A549 (cell line): ENCODE measurements at regions not wholly inside any gene's neighbourhood (a gene's known extent, or its start where the extent isn't known, plus 50 kb on each side); places are given as distances from the start of the nearest gene placed in this dataset.
A peak's percentile ranks its signal among the peaks of the same experiment; 100 is the strongest.

Experiments
- ATAC-seq, 2 experiments: fragments of 200-7000 bp in 1 of 2; fragments of >200 bp in 1 of 2; cut with Nextera tagmentation in 1 of 2; cut with Tn5 transposase in 1 of 2; 3 replicates each; pipeline versions ENCODE4 v1.8.0 to v1.9.1; 2018 to 2020; ENCODE audit warnings: mild to moderate bottlenecking in 1 of 2, moderate library complexity in 1 of 2
- CTCF ChIA-PET: fragments of 300-600 bp; sonication (Branson Sonifier 250); formaldehyde crosslinking; extraction: SDS; loops from one replicate; lab custom pipeline; 2021; ENCODE audit warnings: antibody characterized with exemption, inconsistent platforms; lab: Yijun Ruan, JAX
- POLR2A ChIA-PET: fragments of 350-600 bp; formaldehyde crosslinking; extraction: SDS; loops from one replicate; lab custom pipeline; 2021; ENCODE audit warnings: antibody characterized with exemption, inconsistent platforms; lab: Yijun Ruan, JAX
- DNase-seq, 2 experiments: peaks; one replicate each; pipeline versions ENCODE4 v3.0.0 to v3.0.0-alpha.2; 2011 to 2016; ENCODE audit warnings: low read depth in 1 of 2, low spot score in 1 of 2
- FAIRE-seq: peaks from 2 replicates; lab custom pipeline; 2011; peaks lifted over from hg19 to GRCh38; lab: Jason Lieb, UNC
- H3K27ac ChIP-seq, 2 experiments: fragments of >200 bp; sonication (Bioruptor Twin); formaldehyde crosslinking; 3 replicates each; pipeline ENCODE4 v1.5.1; 2016 to 2017
- H3K4me1 ChIP-seq: fragments of >200 bp; sonication (Bioruptor Twin); formaldehyde crosslinking; 3 replicates; pipeline ENCODE4 v1.6.1; 2016
- H3K4me2 ChIP-seq: fragments of >200 bp; sonication (Bioruptor Twin); formaldehyde crosslinking; 3 replicates; pipeline ENCODE4 v1.6.1; 2016
- H3K4me3 ChIP-seq: fragments of >200 bp; sonication (Bioruptor Twin); formaldehyde crosslinking; 3 replicates; pipeline ENCODE4 v1.5.1; 2016
- H3K9me3 ChIP-seq: fragments of >200 bp; sonication (Bioruptor Twin); formaldehyde crosslinking; 3 replicates; pipeline ENCODE4 v1.6.1; 2016
- CBX2 ChIP-seq: fragments of 200-600 bp; sonication (generic); IDR thresholded peaks from 2 replicates; pipeline ENCODE4 v1.6.1; 2016; ENCODE audit warnings: low read depth, mild to moderate bottlenecking, borderline replicate concordance
- CEBPB ChIP-seq, 2 experiments: fragments of >200 bp in 1 of 2; sonication (Bioruptor Twin) in 1 of 2; formaldehyde crosslinking in 1 of 2; IDR thresholded peaks; 2 replicates each; pipeline ENCODE4 v1.6.1; 2012 to 2016
- CHD2 ChIP-seq: fragments of 150-350 bp; IDR thresholded peaks from 2 replicates; pipeline ENCODE4 v1.6.1; 2014; ENCODE audit warnings: low read length; ENCODE audit not compliant: partially characterized antibody
- CHD4 ChIP-seq: fragments of 200-600 bp; sonication (generic); IDR thresholded peaks from 2 replicates; pipeline ENCODE4 v1.6.1; 2016; ENCODE audit warnings: antibody characterized with exemption, mild to moderate bottlenecking, borderline replicate concordance
- EHF ChIP-seq: fragments of 250-450 bp; sonication (Bioruptor Pico); IDR thresholded peaks from 2 replicates; pipeline ENCODE4 v1.5.0; 2020; ENCODE audit warnings: mild to moderate bottlenecking
- EP300 ChIP-seq, 2 experiments: fragments of >200 bp; sonication (Bioruptor Twin); formaldehyde crosslinking; IDR thresholded peaks; 2 replicates in 1 of 2; 3 replicates in 1 of 2; pipeline ENCODE4 v1.6.1; 2016 to 2017
- ESRRA ChIP-seq: fragments of 150-350 bp; IDR thresholded peaks from 2 replicates; pipeline ENCODE4 v1.6.1; 2014; ENCODE audit warnings: mild to moderate bottlenecking, low read length, borderline replicate concordance
- FOSB ChIP-seq: fragments of 250-450 bp; sonication (Bioruptor Pico); IDR thresholded peaks from 2 replicates; pipeline ENCODE4 v1.5.0; 2020; ENCODE audit warnings: mild to moderate bottlenecking, moderate library complexity
- FOXS1 ChIP-seq: fragments of 250-450 bp; sonication (Bioruptor Pico); IDR thresholded peaks from 2 replicates; pipeline ENCODE4 v1.5.0; 2020; ENCODE audit warnings: mild to moderate bottlenecking, moderate library complexity
- HDAC2 ChIP-seq: fragments of 200-600 bp; sonication (generic); IDR thresholded peaks from 2 replicates; pipeline ENCODE4 v1.6.1; 2016
- HOXA7 ChIP-seq: fragments of 250-450 bp; sonication (Bioruptor Pico); IDR thresholded peaks from 2 replicates; pipeline ENCODE4 v1.5.0; 2020; ENCODE audit warnings: mild to moderate bottlenecking, moderate library complexity
- JUN ChIP-seq, 2 experiments: fragments of >200 bp; sonication (Bioruptor Twin); formaldehyde crosslinking; IDR thresholded peaks; 2 replicates in 1 of 2; 3 replicates in 1 of 2; pipeline ENCODE4 v1.6.1; 2016 to 2017
- JUNB ChIP-seq: fragments of >200 bp; sonication (Bioruptor Twin); formaldehyde crosslinking; IDR thresholded peaks from 2 replicates; pipeline ENCODE4 v1.6.1; 2016
- KDM1A ChIP-seq: fragments of 200-600 bp; sonication (generic); IDR thresholded peaks from 2 replicates; pipeline ENCODE4 v1.6.1; 2016; ENCODE audit warnings: low read depth, mild to moderate bottlenecking
- KDM5A ChIP-seq: fragments of 200-600 bp; sonication (generic); IDR thresholded peaks from 2 replicates; pipeline ENCODE4 v1.6.1; 2016; ENCODE audit warnings: antibody characterized with exemption, mild to moderate bottlenecking
- NFE2L2 ChIP-seq: fragments of 150-350 bp; conservative IDR thresholded peaks from 2 replicates; pipeline ENCODE4 v1.6.1; 2014; ENCODE audit warnings: low read length
- NPAS2 ChIP-seq: fragments of 250-450 bp; sonication (Bioruptor Pico); IDR thresholded peaks from 2 replicates; pipeline ENCODE4 v1.8.0; 2022; ENCODE audit warnings: mild to moderate bottlenecking, moderate library complexity, borderline replicate concordance
- NR3C1 ChIP-seq: fragments of >200 bp; sonication (Bioruptor Twin); formaldehyde crosslinking; IDR thresholded peaks from 3 replicates; pipeline ENCODE4 v1.6.1; 2017
- PHF8 ChIP-seq: fragments of 200-600 bp; sonication (generic); IDR thresholded peaks from 2 replicates; pipeline ENCODE4 v1.6.1; 2016; ENCODE audit warnings: low read depth, mild to moderate bottlenecking, antibody characterized with exemption, moderate library complexity, borderline replicate concordance
- POLR2A ChIP-seq: IDR thresholded peaks from 2 replicates; pipeline ENCODE4 v1.6.1; 2012; ENCODE audit warnings: mild to moderate bottlenecking, low read length
- POLR2AphosphoS2 ChIP-seq: conservative IDR thresholded peaks from 2 replicates; pipeline ENCODE4 v1.6.1; 2012; ENCODE audit warnings: low read length, improper control_type of control experiment, inconsistent platforms
- RAD21 ChIP-seq, 2 experiments: fragments of >200 bp in 1 of 2; sonication (Bioruptor Twin) in 1 of 2; formaldehyde crosslinking in 1 of 2; IDR thresholded peaks in 1 of 2; conservative IDR thresholded peaks in 1 of 2; 2 replicates in 1 of 2; 3 replicates in 1 of 2; pipeline ENCODE4 v1.6.1; 2012 to 2018; ENCODE audit warnings: inconsistent platforms in 1 of 2
- RCOR1 ChIP-seq: fragments of 150-350 bp; IDR thresholded peaks from 2 replicates; pipeline ENCODE4 v1.6.1; 2014; ENCODE audit warnings: antibody characterized with exemption, low read length, low read depth
- RFX5 ChIP-seq: fragments of 450-650 bp; IDR thresholded peaks from 2 replicates; pipeline ENCODE4 v1.7.1; 2014; ENCODE audit warnings: antibody characterized with exemption, mild to moderate bottlenecking, moderate library complexity
- SMC3 ChIP-seq: fragments of >200 bp; sonication (Bioruptor Twin); formaldehyde crosslinking; IDR thresholded peaks from 3 replicates; pipeline ENCODE4 v1.6.1; 2018; ENCODE audit warnings: inconsistent platforms
- SREBF2 ChIP-seq: fragments of 450-650 bp; IDR thresholded peaks from 2 replicates; pipeline ENCODE4 v1.6.1; 2014; ENCODE audit warnings: mild to moderate bottlenecking, moderate library complexity
- TFCP2L1 ChIP-seq: fragments of 250-450 bp; sonication (Bioruptor Pico); IDR thresholded peaks from 2 replicates; pipeline ENCODE4 v1.5.0; 2021; ENCODE audit warnings: mild to moderate bottlenecking
- TP53 ChIP-seq: fragments of 250-450 bp; sonication (Bioruptor Pico); IDR thresholded peaks from 2 replicates; pipeline ENCODE4 v1.5.0; 2021; ENCODE audit warnings: mild to moderate bottlenecking, moderate library complexity
- ZC3H11A ChIP-seq: fragments of 450-650 bp; IDR thresholded peaks from 2 replicates; pipeline ENCODE4 v1.6.1; 2014; ENCODE audit warnings: antibody characterized with exemption, mild to moderate bottlenecking
- ZNF302 ChIP-seq: fragments of 250-450 bp; sonication (Bioruptor Pico); IDR thresholded peaks from 2 replicates; pipeline ENCODE4 v1.9.0; 2021; ENCODE audit warnings: inconsistent platforms, mild to moderate bottlenecking, moderate library complexity
- ZSCAN20 ChIP-seq: fragments of 250-450 bp; sonication (Bioruptor Pico); IDR thresholded peaks from 2 replicates; pipeline ENCODE4 v1.8.0; 2022; ENCODE audit warnings: mild to moderate bottlenecking, moderate library complexity
- WGBS: methylation state at CpG from one replicate; pipeline ENCODE4 v1.1.6; 2017; ENCODE audit errors: missing lambda C conversion rate; 5-methylcytosine and 5-hydroxymethylcytosine counted together
- TF ChIP-seq, protein P1 (sequence below): IDR thresholded peaks from 2 replicates; pipeline ENCODE4 v1.6.1; 2012
- TF ChIP-seq, protein P2 (sequence below): fragments of >200 bp; sonication (Bioruptor Twin); formaldehyde crosslinking; IDR thresholded peaks from 2 replicates; pipeline ENCODE4 v1.6.1; 2016
- TF ChIP-seq, protein P3 (sequence below): IDR thresholded peaks from 2 replicates; pipeline ENCODE4 v1.6.1; 2012
- TF ChIP-seq, protein P4 (sequence below): fragments of 250-450 bp; sonication (Bioruptor Pico); IDR thresholded peaks from 2 replicates; pipeline ENCODE4 v1.5.0; 2020; ENCODE audit warnings: low read depth, mild to moderate bottlenecking, moderate library complexity
- TF ChIP-seq, protein P5 (sequence below): fragments of >200 bp; sonication (Bioruptor Twin); formaldehyde crosslinking; IDR thresholded peaks from 3 replicates; pipeline ENCODE4 v1.5.1; 2016

DNA sequence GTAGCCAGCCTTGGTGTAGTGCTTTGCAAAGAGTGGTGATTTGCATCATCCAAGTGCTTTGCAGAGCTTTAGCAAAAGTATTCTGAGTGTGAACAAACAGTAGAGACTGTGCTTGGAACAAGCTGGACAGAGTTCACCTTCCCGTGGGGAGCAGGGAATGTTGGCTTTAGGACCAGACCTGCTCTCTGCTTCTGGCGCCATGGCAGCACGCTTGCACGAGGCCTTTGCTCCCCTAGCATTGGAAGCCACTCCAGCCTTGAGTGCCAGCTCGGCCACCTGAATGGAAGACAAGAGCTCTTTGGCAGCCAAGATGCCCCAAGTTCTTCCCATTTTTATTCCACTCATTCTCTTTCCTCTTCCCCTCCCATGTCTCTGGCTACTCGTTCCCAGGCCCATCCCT, 250.8 kb upstream of the OSR1 start:
- ATAC-seq, result no peak
- TF ChIP-seq FOXS1 (no peak), RCOR1 (no peak)
- TF ChIP-seq, all 56 proteins: peak for 0
- H3K4me2 ChIP-seq, result peak overlapping the region; percentile 73; the same call in 2 of the 3 replicates
- no peak overlapping the region for H3K4me3 ChIP-seq
- POLR2A ChIA-PET, result no interaction called here
- H3K9me3 ChIP-seq, result no peaks in the 10 kb centered on the region
- H3K4me1 ChIP-seq, result peaks cover 64% of the 10 kb centered on the region
- DNase-seq (no peak), FAIRE-seq (no peak)
- peak overlapping the region; percentile 92 to 95 for H3K27ac ChIP-seq
- 67% methylated on average over 6 of the region's 6 CpGs for WGBS
- CTCF ChIA-PET, result interaction anchor here (0.9 to 1.4 kb wide), 3 partner anchors 11 to 489 kb away, joined by 3 read pairs; no protein-coding TSS in a partner anchor

DNA sequence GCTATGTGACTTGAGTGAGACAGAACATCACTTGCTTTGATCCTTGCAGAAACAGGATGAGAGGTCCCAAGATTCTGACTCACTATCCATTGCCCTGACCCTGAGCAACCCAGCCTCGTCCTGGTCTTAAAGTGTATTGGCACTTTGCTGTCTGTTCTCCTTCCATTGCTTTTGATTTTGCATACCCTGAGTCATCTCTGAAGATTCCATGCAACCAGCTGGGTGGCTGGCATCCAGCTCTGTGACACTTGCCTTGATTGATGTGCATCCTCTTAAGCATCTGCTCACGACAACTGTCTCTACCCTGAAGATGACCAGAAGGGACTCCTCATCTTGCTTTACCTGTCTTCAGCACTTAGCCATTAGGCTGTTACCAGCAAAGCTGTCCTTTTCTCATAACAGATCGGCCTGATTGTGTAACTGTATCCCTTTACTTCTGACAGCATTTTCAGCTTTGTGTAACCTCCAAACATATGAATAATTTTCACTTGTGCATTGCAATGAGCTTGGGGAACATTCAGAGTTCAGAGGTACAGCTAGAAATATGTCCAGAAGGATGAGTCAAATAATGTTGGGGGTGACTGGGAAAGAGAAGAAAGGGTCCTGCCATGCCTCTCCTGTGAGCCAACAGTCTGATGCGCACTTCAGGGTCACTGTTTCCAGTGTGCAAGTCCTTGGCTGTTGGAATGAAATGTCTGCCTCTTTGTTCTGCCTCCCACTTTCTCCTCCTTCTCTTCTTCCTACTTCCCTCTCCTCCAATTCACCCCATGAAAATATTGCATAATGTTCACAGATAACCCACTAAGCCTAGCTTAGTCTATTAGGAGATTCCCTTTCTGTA, 249.7 kb upstream of the OSR1 start:
- ChIA-PET POLR2A (no interaction called here), CTCF (interaction anchor here (0.6 to 1.4 kb wide), 10 partner anchors 12 to 490 kb away, joined by 3 read pairs; no protein-coding TSS in a partner anchor)
- WGBS, result 20% methylated on average over 4 of the region's 4 CpGs
- H3K9me3 ChIP-seq, result no peaks in the 10 kb centered on the region
- peak overlapping the region; percentile 92 to 95 for H3K27ac ChIP-seq
- DNase-seq, result peak; percentile 55 to 79
- ATAC-seq, result peak; percentile 77 to 78
- no peak for FAIRE-seq
- peak overlapping the region; percentile 73 for H3K4me2 ChIP-seq
- H3K4me1 ChIP-seq, result peaks cover 62% of the 10 kb centered on the region
- no peak overlapping the region for H3K4me3 ChIP-seq
- TF ChIP-seq CHD4 (no peak), CHD2 (no peak), EHF (no peak), ZC3H11A (no peak), RCOR1 (no peak), NFE2L2 (no peak), POLR2AphosphoS2 (no peak), JUNB (peak; percentile 93), ZNF302 (CRISPR knock-in tag) (no peak), SMC3 (peak; percentile 5; the same call in 2 of the 3 replicates), JUN (IDR thresholded peaks at IDR 0.05) (peak in 1 of 2 experiments; percentile 53; a peak in 2 of 5 replicates), CBX2 (no peak), SREBF2 (no peak), ZSCAN20 (CRISPR knock-in tag) (no peak), HDAC2 (no peak), KDM5A (no peak), TP53 (CRISPR knock-in tag) (no peak), FOSB (CRISPR knock-in tag) (no peak), HOXA7 (no peak), NR3C1 (no peak), NPAS2 (CRISPR knock-in tag) (no peak), FOXS1 (no peak), EP300 (IDR thresholded peaks at IDR 0.05) (peak; percentile 42 to 68; a peak in 3 of 5 replicates), TFCP2L1 (no peak), RFX5 (no peak), ESRRA (no peak), CEBPB (IDR thresholded peaks at IDR 0.05) (peak; percentile 28 to 47; a peak in 2 of 4 replicates), KDM1A (no peak), RAD21 (conservative IDR thresholded peaks at IDR 0.05 in 1 of 2, IDR thresholded peaks at IDR 0.05 in 1 of 2) (peak; percentile 9 to 54; a peak in 3 of 5 replicates), PHF8 (no peak), POLR2A (no peak)
- TF ChIP-seq, protein P1, sequence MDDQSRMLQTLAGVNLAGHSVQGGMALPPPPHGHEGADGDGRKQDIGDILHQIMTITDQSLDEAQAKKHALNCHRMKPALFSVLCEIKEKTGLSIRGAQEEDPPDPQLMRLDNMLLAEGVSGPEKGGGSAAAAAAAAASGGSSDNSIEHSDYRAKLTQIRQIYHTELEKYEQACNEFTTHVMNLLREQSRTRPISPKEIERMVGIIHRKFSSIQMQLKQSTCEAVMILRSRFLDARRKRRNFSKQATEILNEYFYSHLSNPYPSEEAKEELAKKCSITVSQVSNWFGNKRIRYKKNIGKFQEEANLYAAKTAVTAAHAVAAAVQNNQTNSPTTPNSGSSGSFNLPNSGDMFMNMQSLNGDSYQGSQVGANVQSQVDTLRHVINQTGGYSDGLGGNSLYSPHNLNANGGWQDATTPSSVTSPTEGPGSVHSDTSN, result peak; percentile 92
- TF ChIP-seq, protein P2, sequence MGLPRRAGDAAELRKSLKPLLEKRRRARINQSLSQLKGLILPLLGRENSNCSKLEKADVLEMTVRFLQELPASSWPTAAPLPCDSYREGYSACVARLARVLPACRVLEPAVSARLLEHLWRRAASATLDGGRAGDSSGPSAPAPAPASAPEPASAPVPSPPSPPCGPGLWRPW, result no peak
- TF ChIP-seq, protein P3, sequence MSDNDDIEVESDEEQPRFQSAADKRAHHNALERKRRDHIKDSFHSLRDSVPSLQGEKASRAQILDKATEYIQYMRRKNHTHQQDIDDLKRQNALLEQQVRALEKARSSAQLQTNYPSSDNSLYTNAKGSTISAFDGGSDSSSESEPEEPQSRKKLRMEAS, result peak; percentile 44; the same call in 1 of the 2 replicates
- TF ChIP-seq, protein P4, sequence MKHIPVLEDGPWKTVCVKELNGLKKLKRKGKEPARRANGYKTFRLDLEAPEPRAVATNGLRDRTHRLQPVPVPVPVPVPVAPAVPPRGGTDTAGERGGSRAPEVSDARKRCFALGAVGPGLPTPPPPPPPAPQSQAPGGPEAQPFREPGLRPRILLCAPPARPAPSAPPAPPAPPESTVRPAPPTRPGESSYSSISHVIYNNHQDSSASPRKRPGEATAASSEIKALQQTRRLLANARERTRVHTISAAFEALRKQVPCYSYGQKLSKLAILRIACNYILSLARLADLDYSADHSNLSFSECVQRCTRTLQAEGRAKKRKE (CRISPR knock-in tag), result no peak
- TF ChIP-seq, protein P5, sequence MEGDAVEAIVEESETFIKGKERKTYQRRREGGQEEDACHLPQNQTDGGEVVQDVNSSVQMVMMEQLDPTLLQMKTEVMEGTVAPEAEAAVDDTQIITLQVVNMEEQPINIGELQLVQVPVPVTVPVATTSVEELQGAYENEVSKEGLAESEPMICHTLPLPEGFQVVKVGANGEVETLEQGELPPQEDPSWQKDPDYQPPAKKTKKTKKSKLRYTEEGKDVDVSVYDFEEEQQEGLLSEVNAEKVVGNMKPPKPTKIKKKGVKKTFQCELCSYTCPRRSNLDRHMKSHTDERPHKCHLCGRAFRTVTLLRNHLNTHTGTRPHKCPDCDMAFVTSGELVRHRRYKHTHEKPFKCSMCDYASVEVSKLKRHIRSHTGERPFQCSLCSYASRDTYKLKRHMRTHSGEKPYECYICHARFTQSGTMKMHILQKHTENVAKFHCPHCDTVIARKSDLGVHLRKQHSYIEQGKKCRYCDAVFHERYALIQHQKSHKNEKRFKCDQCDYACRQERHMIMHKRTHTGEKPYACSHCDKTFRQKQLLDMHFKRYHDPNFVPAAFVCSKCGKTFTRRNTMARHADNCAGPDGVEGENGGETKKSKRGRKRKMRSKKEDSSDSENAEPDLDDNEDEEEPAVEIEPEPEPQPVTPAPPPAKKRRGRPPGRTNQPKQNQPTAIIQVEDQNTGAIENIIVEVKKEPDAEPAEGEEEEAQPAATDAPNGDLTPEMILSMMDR, result no peak
